KMS-11 (cell line): ENCODE measurements at regions not wholly inside any gene's neighbourhood (a gene's known extent, or its start where the extent isn't known, plus 50 kb on each side); places are given as distances from the start of the nearest gene placed in this dataset.

Source experiments
- H2AFZ ChIP-seq: fragments of 200-600 bp; sonication (generic); 2 replicates; pipeline ENCODE4 v1.6.1; 2016; ENCODE audit warnings: antibody characterized with exemption, mixed run types, low read depth
- H3K27ac ChIP-seq: fragments of 200-600 bp; sonication (generic); 2 replicates; pipeline ENCODE4 v1.6.1; 2016; ENCODE audit warnings: mild to moderate bottlenecking, mixed run types
- H3K27me3 ChIP-seq: fragments of 200-600 bp; sonication (generic); 2 replicates; pipeline ENCODE4 v1.6.1; 2017; ENCODE audit warnings: mild to moderate bottlenecking, low read depth, mixed run types, moderate library complexity; ENCODE audit not compliant: insufficient read depth
- H3K36me3 ChIP-seq: fragments of 200-600 bp; sonication (generic); 2 replicates; pipeline ENCODE4 v1.6.1; 2017; ENCODE audit warnings: mild to moderate bottlenecking, mixed run types; ENCODE audit not compliant: insufficient read depth
- H3K4me1 ChIP-seq: fragments of 200-600 bp; sonication (generic); 2 replicates; pipeline ENCODE4 v1.6.1; 2016; ENCODE audit warnings: mild to moderate bottlenecking, low read depth, mixed run types; ENCODE audit not compliant: poor library complexity, severe bottlenecking
- H3K4me2 ChIP-seq: fragments of 200-600 bp; sonication (generic); 2 replicates; pipeline ENCODE4 v1.7.0; 2016; ENCODE audit warnings: mild to moderate bottlenecking, mixed run types
- H3K4me3 ChIP-seq: fragments of 200-600 bp; sonication (generic); IDR thresholded peaks from 2 replicates; pipeline ENCODE4 v1.6.1; 2017; ENCODE audit warnings: low read depth, low read length, mixed read lengths; ENCODE audit not compliant: insufficient read depth
- H3K79me2 ChIP-seq: fragments of 200-600 bp; sonication (generic); 2 replicates; pipeline ENCODE4 v1.6.1; 2016; ENCODE audit warnings: low read depth, mixed run types; ENCODE audit not compliant: insufficient read depth
- H3K9ac ChIP-seq: fragments of 200-600 bp; sonication (generic); 2 replicates; pipeline ENCODE4 v1.6.1; 2016; ENCODE audit warnings: mild to moderate bottlenecking, mixed run types
- H4K20me1 ChIP-seq: fragments of 200-600 bp; sonication (generic); 2 replicates; pipeline ENCODE4 v1.6.1; 2016; ENCODE audit warnings: mild to moderate bottlenecking, mixed run types; ENCODE audit not compliant: insufficient read depth
- CTCF ChIP-seq: fragments of 200-600 bp; sonication (generic); conservative IDR thresholded peaks from 2 replicates; pipeline ENCODE4 v1.6.1; 2017; ENCODE audit warnings: low read depth, mild to moderate bottlenecking, antibody characterized with exemption, low read length, moderate library complexity, mixed read lengths

- no peak for TF ChIP-seq CTCF
- H3K4me1 ChIP-seq, result no peaks in the 10 kb centered on the region
- no peaks in the 10 kb centered on the region for H4K20me1 ChIP-seq
- no peaks in the 10 kb centered on the region for H3K27me3 ChIP-seq
- no peaks in the 10 kb centered on the region for H3K79me2 ChIP-seq
- no peak overlapping the region for H3K4me2 ChIP-seq
- no peak overlapping the region for H3K27ac ChIP-seq
- no peaks in the 10 kb centered on the region for H3K36me3 ChIP-seq
- H2AFZ ChIP-seq, result no peak overlapping the region
- H3K9ac ChIP-seq, result no peak overlapping the region
- H3K4me3 ChIP-seq, result no peak overlapping the region
Observed at GRCh38 chr7:131261476-131261994, 66.1 kb upstream of the MKLN1 start.

- Histone ChIP-seq H3K36me3 (no peaks in the 10 kb centered on the region), H3K9ac (no peak overlapping the region), H3K4me2 (no peak overlapping the region), H3K4me1 (no peaks in the 10 kb centered on the region), H2AFZ (no peak overlapping the region), H3K27me3 (no peaks in the 10 kb centered on the region), H3K4me3 (no peak overlapping the region), H4K20me1 (no peaks in the 10 kb centered on the region), H3K79me2 (no peaks in the 10 kb centered on the region), H3K27ac (no peak overlapping the region)
- TF ChIP-seq CTCF, result no peak
Observed at GRCh38 chr7:131265227-131265626, 62.4 kb upstream of the MKLN1 start.

GRCh38 chr7:131267631-131268030 is 60.0 kb upstream of the MKLN1 start:
- no peaks in the 10 kb centered on the region for H3K79me2 ChIP-seq
- no peaks in the 10 kb centered on the region for H3K27me3 ChIP-seq
- no peaks in the 10 kb centered on the region for H4K20me1 ChIP-seq
- no peak overlapping the region for H3K9ac ChIP-seq
- H2AFZ ChIP-seq, result no peak overlapping the region
- no peaks in the 10 kb centered on the region for H3K36me3 ChIP-seq
- no peaks in the 10 kb centered on the region for H3K4me1 ChIP-seq
- no peak overlapping the region for H3K4me2 ChIP-seq
- TF ChIP-seq CTCF, result no peak
- H3K27ac ChIP-seq, result no peak overlapping the region
- no peak overlapping the region for H3K4me3 ChIP-seq

GRCh38 chr7:131268906-131269305 is 58.8 kb upstream of the MKLN1 start:
- Histone ChIP-seq H3K4me3 (no peak overlapping the region), H3K27me3 (no peaks in the 10 kb centered on the region), H3K27ac (no peak overlapping the region), H3K4me1 (no peaks in the 10 kb centered on the region), H3K4me2 (no peak overlapping the region), H2AFZ (no peak overlapping the region), H3K36me3 (no peaks in the 10 kb centered on the region), H3K79me2 (no peaks in the 10 kb centered on the region), H3K9ac (no peak overlapping the region), H4K20me1 (no peaks in the 10 kb centered on the region)
- no peak for TF ChIP-seq CTCF

- Histone ChIP-seq H3K79me2 (no peaks in the 10 kb centered on the region), H3K27me3 (no peaks in the 10 kb centered on the region), H3K4me1 (no peaks in the 10 kb centered on the region), H3K36me3 (no peaks in the 10 kb centered on the region), H3K4me3 (no peak overlapping the region), H2AFZ (no peak overlapping the region), H3K4me2 (no peak overlapping the region), H3K9ac (no peak overlapping the region), H3K27ac (no peak overlapping the region), H4K20me1 (no peaks in the 10 kb centered on the region)
- TF ChIP-seq CTCF, result no peak
Observed at GRCh38 chr7:131272086-131272485, 55.6 kb upstream of the MKLN1 start.
